BJ (cell line): ENCODE measurements at regions not wholly inside any gene's neighbourhood (a gene's known extent, or its start where the extent isn't known, plus 50 kb on each side); places are given as distances from the start of the nearest gene placed in this dataset.

Experiments used
- CTCF ChIA-PET: fragments of 350-600 bp; formaldehyde crosslinking; extraction: SDS; loops from one replicate; lab custom pipeline; 2021; ENCODE audit warnings: antibody characterized with exemption, inconsistent platforms; lab: Yijun Ruan, JAX
- POLR2A ChIA-PET: fragments of 300-600 bp; sonication (Branson Sonifier 250); formaldehyde crosslinking; extraction: SDS; loops from one replicate; lab custom pipeline; 2021; ENCODE audit warnings: antibody characterized with exemption; lab: Charles Lee
- DNase-seq: peaks from one replicate; pipeline ENCODE4 v3.0.0-alpha.2; 2011; ENCODE audit warnings: low read depth
- H3K27me3 ChIP-seq: 2 replicates; pipeline ENCODE4 v1.6.0; 2011; ENCODE audit warnings: low read length; ENCODE audit not compliant: control insufficient read depth, insufficient read depth
- H3K36me3 ChIP-seq: 2 replicates; pipeline ENCODE4 v1.5.1; 2011; ENCODE audit warnings: low read length; ENCODE audit not compliant: control insufficient read depth, insufficient read depth
- H3K4me3 ChIP-seq: 2 replicates; pipeline ENCODE4 v1.5.1; 2011; ENCODE audit warnings: low read depth, mild to moderate bottlenecking, control low read depth, low read length
- CTCF ChIP-seq: IDR thresholded peaks from 2 replicates; pipeline ENCODE4 v1.5.1; 2011; ENCODE audit warnings: low read depth, mild to moderate bottlenecking, control low read depth, inconsistent platforms, low read length, moderate library complexity; ENCODE audit not compliant: insufficient read depth

GRCh38 chr21:31490443-31490842 lies 146.4 kb upstream of the TIAM1 start:
- POLR2A ChIA-PET, result no interaction called here
- DNase-seq, result no peak
- Histone ChIP-seq H3K36me3 (no peaks in the 10 kb centered on the region), H3K4me3 (no peak overlapping the region), H3K27me3 (no peaks in the 10 kb centered on the region)
- CTCF ChIA-PET, result no interaction called here
- no peak for TF ChIP-seq CTCF

GRCh38 chr21:31489726-31490125 lies 145.7 kb upstream of the TIAM1 start:
- CTCF ChIA-PET, result no interaction called here
- no peaks in the 10 kb centered on the region for H3K27me3 ChIP-seq

GRCh38 chr21:31489014-31489413 lies 145.0 kb upstream of the TIAM1 start:
- CTCF ChIA-PET, result no interaction called here
- Histone ChIP-seq H3K27me3 (no peaks in the 10 kb centered on the region), H3K36me3 (no peaks in the 10 kb centered on the region), H3K4me3 (no peak overlapping the region)
- no peak for TF ChIP-seq CTCF
- POLR2A ChIA-PET, result no interaction called here
- no peak for DNase-seq

More at GRCh38 chr21:31489726-31490125, 145.7 kb upstream of the TIAM1 start:
- TF ChIP-seq CTCF, result no peak
- POLR2A ChIA-PET, result no interaction called here
- no peaks in the 10 kb centered on the region for H3K36me3 ChIP-seq
- DNase-seq, result no peak
- no peak overlapping the region for H3K4me3 ChIP-seq

- TF ChIP-seq CTCF, result no peak
- POLR2A ChIA-PET, result no interaction called here
- CTCF ChIA-PET, result no interaction called here
Measured at GRCh38 chr21:31484219-31484618, 140.2 kb upstream of the TIAM1 start.

GRCh38 chr21:31483146-31483545 lies 139.1 kb upstream of the TIAM1 start:
- TF ChIP-seq CTCF, result no peak
- Histone ChIP-seq H3K27me3 (no peaks in the 10 kb centered on the region), H3K36me3 (no peaks in the 10 kb centered on the region), H3K4me3 (no peak overlapping the region)
- CTCF ChIA-PET, result no interaction called here
- DNase-seq, result no peak
- POLR2A ChIA-PET, result no interaction called here

More at GRCh38 chr21:31484219-31484618, 140.2 kb upstream of the TIAM1 start:
- Histone ChIP-seq H3K4me3 (no peak overlapping the region), H3K27me3 (no peaks in the 10 kb centered on the region), H3K36me3 (no peaks in the 10 kb centered on the region)
- no peak for DNase-seq
